HL-60 (cell line): ENCODE measurements at regions not wholly inside any gene's neighbourhood (a gene's known extent, or its start where the extent isn't known, plus 50 kb on each side); places are given as distances from the start of the nearest gene placed in this dataset.

Experiments
- POLR2AphosphoS5 ChIP-seq: IDR thresholded peaks from 2 replicates; pipeline ENCODE4 v1.6.1; 2012; ENCODE audit warnings: low read depth
- TF ChIP-seq, protein P1 (sequence below): IDR thresholded peaks from one replicate; pipeline ENCODE4 v1.5.1; 2011; ENCODE audit warnings: low read length, control low read depth, inconsistent platforms; ENCODE audit not compliant: insufficient read depth

DNA sequence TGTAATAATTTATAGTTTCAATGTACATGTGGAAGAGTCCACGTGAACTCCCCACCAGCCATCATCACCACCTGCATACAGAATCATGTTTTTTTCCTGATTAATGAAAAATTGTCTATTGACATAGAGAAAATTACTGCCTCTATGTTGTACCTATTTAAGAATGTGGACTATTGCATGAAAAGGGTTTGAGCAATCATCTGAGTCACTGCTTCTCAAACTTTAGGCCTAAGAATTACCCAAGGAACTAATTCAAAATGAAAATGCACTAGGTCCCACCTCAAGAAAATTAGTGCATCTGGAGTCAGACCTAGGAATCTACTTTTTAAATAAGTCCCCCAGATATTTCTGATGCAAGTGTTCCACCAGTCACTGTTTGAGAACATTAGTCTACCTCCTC lies 709.3 kb downstream of the MAT2B start:
- TF ChIP-seq, protein P1, sequence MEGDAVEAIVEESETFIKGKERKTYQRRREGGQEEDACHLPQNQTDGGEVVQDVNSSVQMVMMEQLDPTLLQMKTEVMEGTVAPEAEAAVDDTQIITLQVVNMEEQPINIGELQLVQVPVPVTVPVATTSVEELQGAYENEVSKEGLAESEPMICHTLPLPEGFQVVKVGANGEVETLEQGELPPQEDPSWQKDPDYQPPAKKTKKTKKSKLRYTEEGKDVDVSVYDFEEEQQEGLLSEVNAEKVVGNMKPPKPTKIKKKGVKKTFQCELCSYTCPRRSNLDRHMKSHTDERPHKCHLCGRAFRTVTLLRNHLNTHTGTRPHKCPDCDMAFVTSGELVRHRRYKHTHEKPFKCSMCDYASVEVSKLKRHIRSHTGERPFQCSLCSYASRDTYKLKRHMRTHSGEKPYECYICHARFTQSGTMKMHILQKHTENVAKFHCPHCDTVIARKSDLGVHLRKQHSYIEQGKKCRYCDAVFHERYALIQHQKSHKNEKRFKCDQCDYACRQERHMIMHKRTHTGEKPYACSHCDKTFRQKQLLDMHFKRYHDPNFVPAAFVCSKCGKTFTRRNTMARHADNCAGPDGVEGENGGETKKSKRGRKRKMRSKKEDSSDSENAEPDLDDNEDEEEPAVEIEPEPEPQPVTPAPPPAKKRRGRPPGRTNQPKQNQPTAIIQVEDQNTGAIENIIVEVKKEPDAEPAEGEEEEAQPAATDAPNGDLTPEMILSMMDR, result no peak
- no peak for TF ChIP-seq POLR2AphosphoS5
